Subcutaneous abdominal adipose tissue (tissue), 5 donors: ENCODE measurements at regions not wholly inside any gene's neighbourhood (a gene's known extent, or its start where the extent isn't known, plus 50 kb on each side); places are given as distances from the start of the nearest gene placed in this dataset.

ENCODE experiments used
- H3K27ac ChIP-seq: one replicate; pipeline ENCODE4 v1.7.0; 2013; ENCODE audit warnings: low read depth, mild to moderate bottlenecking, inconsistent platforms, low read length, moderate library complexity
- H3K27me3 ChIP-seq, 5 donors: one replicate each; pipeline ENCODE4 v1.7.0; 2013; ENCODE audit warnings: low read length in 5 of 5, inconsistent platforms in 1 of 5; ENCODE audit not compliant: control insufficient read depth in 5 of 5, insufficient read depth in 4 of 5
- H3K36me3 ChIP-seq, 5 donors: one replicate each; pipeline ENCODE4 v1.7.0; 2013; ENCODE audit warnings: low read length in 5 of 5; ENCODE audit not compliant: control insufficient read depth in 5 of 5, insufficient read depth in 5 of 5
- H3K4me1 ChIP-seq, 5 donors: one replicate each; pipeline ENCODE4 v1.7.0; 2013; ENCODE audit warnings: low read length in 5 of 5, mild to moderate bottlenecking in 3 of 5, moderate library complexity in 1 of 5; ENCODE audit not compliant: control insufficient read depth in 5 of 5, insufficient read depth in 5 of 5
- H3K4me3 ChIP-seq, 5 donors: one replicate each; pipeline ENCODE4 v1.7.0; 2013; ENCODE audit warnings: low read length in 5 of 5, low read depth in 1 of 5
- H3K9ac ChIP-seq, 5 donors: one replicate each; pipeline ENCODE4 v1.7.0; 2013; ENCODE audit warnings: low read length in 5 of 5, mild to moderate bottlenecking in 4 of 5, moderate library complexity in 3 of 5
- H3K9me3 ChIP-seq, 5 donors: one replicate each; pipeline ENCODE4 v1.7.0; 2013; ENCODE audit warnings: low read length in 5 of 5; ENCODE audit not compliant: control insufficient read depth in 5 of 5
- donor health status: healthy.
- donor health status: healthy.
- donor health status: healthy.
- donor health status: healthy.
- donor health status: healthy.

- Histone ChIP-seq H3K4me3 (no peak overlapping the region), H3K4me1 (no peaks in the 10 kb centered on the region), H3K9ac (no peak overlapping the region), H3K9me3 (no peaks in the 10 kb centered on the region), H3K27ac (no peak overlapping the region), H3K36me3 (no peaks in the 10 kb centered on the region), H3K27me3 (no peaks in the 10 kb centered on the region)
Observed at GRCh38 chr2:185069107-185069506, 470.8 kb downstream of the ZNF804A start.

- Histone ChIP-seq H3K27ac (no peak overlapping the region), H3K4me1 (no peaks in the 10 kb centered on the region), H3K27me3 (no peaks in the 10 kb centered on the region), H3K9ac (no peak overlapping the region), H3K36me3 (no peaks in the 10 kb centered on the region), H3K4me3 (no peak overlapping the region), H3K9me3 (peaks cover 0 to 2% (median 0%) of the 10 kb centered on the region in 5 donors)
Observed at GRCh38 chr2:185074156-185074555, 475.8 kb downstream of the ZNF804A start.

- H3K27me3 ChIP-seq: no peaks in the 10 kb centered on the region
- no peaks in the 10 kb centered on the region for H3K4me1 ChIP-seq
- no peaks in the 10 kb centered on the region for H3K9me3 ChIP-seq
- H3K9ac ChIP-seq: no peak overlapping the region
- no peaks in the 10 kb centered on the region for H3K36me3 ChIP-seq
- no peak overlapping the region for H3K27ac ChIP-seq
- H3K4me3 ChIP-seq: no peak overlapping the region
Observed at GRCh38 chr2:185082749-185083148, 484.4 kb downstream of the ZNF804A start.

- no peaks in the 10 kb centered on the region for H3K36me3 ChIP-seq
- no peak overlapping the region for H3K9ac ChIP-seq
- H3K27ac ChIP-seq: no peak overlapping the region
- no peaks in the 10 kb centered on the region for H3K27me3 ChIP-seq
- no peak overlapping the region for H3K4me3 ChIP-seq
- peaks cover 0 to 4% (median 2%) of the 10 kb centered on the region in 5 donors for H3K9me3 ChIP-seq
- no peaks in the 10 kb centered on the region for H3K4me1 ChIP-seq
Observed at GRCh38 chr2:185108588-185108987, 510.3 kb downstream of the ZNF804A start.

GRCh38 chr2:185127412-185127811 lies 529.1 kb downstream of the ZNF804A start:
- H3K36me3 ChIP-seq: no peaks in the 10 kb centered on the region
- no peak overlapping the region for H3K27ac ChIP-seq
- H3K9me3 ChIP-seq: no peaks in the 10 kb centered on the region
- no peak overlapping the region for H3K9ac ChIP-seq
- peaks cover 0 to 6% (median 0%) of the 10 kb centered on the region in 5 donors for H3K4me1 ChIP-seq
- no peaks in the 10 kb centered on the region for H3K27me3 ChIP-seq
- no peak overlapping the region for H3K4me3 ChIP-seq

- Histone ChIP-seq H3K4me3 (no peak overlapping the region), H3K36me3 (no peaks in the 10 kb centered on the region), H3K27me3 (no peaks in the 10 kb centered on the region), H3K9ac (no peak overlapping the region), H3K27ac (no peak overlapping the region), H3K9me3 (peaks cover 0 to under 1% (median 0%) of the 10 kb centered on the region in 5 donors), H3K4me1 (peaks cover 0 to 6% (median 0%) of the 10 kb centered on the region in 5 donors)
Observed at GRCh38 chr2:185128346-185128745, 530.0 kb downstream of the ZNF804A start.

- Histone ChIP-seq H3K4me3 (no peak overlapping the region), H3K9me3 (peaks cover 0 to 3% (median 0%) of the 10 kb centered on the region in 5 donors), H3K27ac (no peak overlapping the region)
Observed at GRCh38 chr2:185128996-185129395, 530.7 kb downstream of the ZNF804A start.

GRCh38 chr2:185130685-185131084 lies 532.4 kb downstream of the ZNF804A start:
- Histone ChIP-seq H3K4me1 (peaks cover 0 to 6% (median 0%) of the 10 kb centered on the region in 5 donors), H3K9ac (no peak overlapping the region), H3K27ac (no peak overlapping the region), H3K4me3 (no peak overlapping the region), H3K36me3 (no peaks in the 10 kb centered on the region), H3K9me3 (peaks cover 0 to 3% (median 0%) of the 10 kb centered on the region in 5 donors), H3K27me3 (no peaks in the 10 kb centered on the region)

More at GRCh38 chr2:185128996-185129395, 530.7 kb downstream of the ZNF804A start:
- H3K27me3 ChIP-seq: no peaks in the 10 kb centered on the region
- peaks cover 0 to 6% (median 0%) of the 10 kb centered on the region in 5 donors for H3K4me1 ChIP-seq
- H3K36me3 ChIP-seq: no peaks in the 10 kb centered on the region
- no peak overlapping the region for H3K9ac ChIP-seq

- no peaks in the 10 kb centered on the region for H3K36me3 ChIP-seq
- no peak overlapping the region for H3K9ac ChIP-seq
- no peak overlapping the region for H3K4me3 ChIP-seq
- no peak overlapping the region for H3K27ac ChIP-seq
- H3K4me1 ChIP-seq: peaks cover 0 to 6% (median 0%) of the 10 kb centered on the region in 5 donors
- peaks cover 0 to 3% (median 0%) of the 10 kb centered on the region in 5 donors for H3K9me3 ChIP-seq
- no peaks in the 10 kb centered on the region for H3K27me3 ChIP-seq
Observed at GRCh38 chr2:185132501-185133041, 534.2 kb downstream of the ZNF804A start.

- Histone ChIP-seq H3K4me3 (no peak overlapping the region), H3K27me3 (no peaks in the 10 kb centered on the region), H3K9ac (no peak overlapping the region), H3K27ac (no peak overlapping the region), H3K9me3 (peaks cover 0 to 3% (median 0%) of the 10 kb centered on the region in 5 donors), H3K4me1 (no peaks in the 10 kb centered on the region), H3K36me3 (no peaks in the 10 kb centered on the region)
Observed at GRCh38 chr2:185137700-185138099, 539.4 kb downstream of the ZNF804A start.
